IPS-NIHi7 (cell line): ENCODE measurements at regions not wholly inside any gene's neighbourhood (a gene's known extent, or its start where the extent isn't known, plus 50 kb on each side); places are given as distances from the start of the nearest gene placed in this dataset.
"Not testable (repeated sequence)": the region's sequence is repeated elsewhere in the genome, so short reads cannot be mapped to it uniquely, and the experiment has no call there.

ENCODE experiments used
- DNase-seq: peaks from one replicate; pipeline ENCODE4 v3.0.0; 2012; ENCODE audit warnings: mixed read lengths; ENCODE audit errors: extremely low spot score

DNA sequence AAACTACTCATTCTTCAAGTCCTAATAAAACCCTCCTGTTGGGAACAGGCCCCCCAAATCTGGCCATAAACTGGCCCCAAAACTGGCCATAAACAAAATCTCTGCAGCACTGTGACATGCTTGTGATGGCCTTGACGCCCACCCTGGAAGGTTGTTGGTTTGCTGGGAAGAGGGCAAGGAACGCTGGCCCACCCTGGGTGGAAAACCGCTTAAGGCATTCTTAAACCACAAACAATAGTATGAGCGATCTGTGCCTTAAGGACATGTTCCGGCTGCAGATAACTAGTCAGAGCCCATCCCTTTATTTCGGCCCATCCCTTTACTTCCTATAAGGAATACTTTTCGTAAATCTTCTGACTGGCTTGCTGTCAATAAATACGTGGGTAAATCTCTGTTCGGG, 404.4 kb downstream of the METTL4 start:
- DNase-seq, result not testable (repeated sequence)

DNA sequence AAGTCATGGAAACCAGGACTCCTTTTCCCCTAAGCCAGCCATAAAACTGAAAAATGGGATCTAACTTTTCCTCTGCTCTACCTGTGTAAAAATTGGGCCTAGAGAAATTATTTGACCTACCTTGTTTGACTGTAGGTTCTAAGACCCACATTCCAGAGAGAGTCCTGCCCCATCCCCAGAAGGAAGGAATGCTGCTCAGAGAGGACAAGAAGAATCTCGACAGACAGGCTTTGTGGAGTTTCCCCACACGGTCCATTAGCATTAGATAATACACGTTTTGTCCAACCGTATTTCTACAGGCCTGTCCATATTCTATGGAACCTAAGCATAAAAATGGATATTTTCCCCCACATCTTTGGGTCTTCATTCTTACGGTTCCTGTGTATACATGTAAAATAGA, 403.3 kb downstream of the METTL4 start:
- DNase-seq, result no peak

DNA sequence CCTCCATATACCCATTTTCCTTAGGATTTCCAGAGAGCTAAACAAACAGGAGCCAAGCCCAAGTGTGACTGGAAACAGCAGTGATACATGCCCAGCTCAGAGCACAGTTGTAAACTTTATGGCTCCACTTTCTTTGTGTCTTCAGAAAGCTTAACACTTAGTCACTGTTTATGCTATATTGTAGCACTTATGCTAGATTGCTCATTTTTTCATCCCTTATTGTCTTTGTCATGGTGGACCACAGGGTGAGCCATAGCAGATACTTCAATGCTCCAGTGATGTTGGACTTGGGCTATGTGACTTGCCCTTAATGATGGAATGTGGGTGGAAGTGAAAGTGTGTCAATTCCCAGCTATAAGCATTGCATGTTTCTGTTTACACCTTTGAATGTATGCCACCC, 401.6 kb downstream of the METTL4 start:
- no peak for DNase-seq

DNA sequence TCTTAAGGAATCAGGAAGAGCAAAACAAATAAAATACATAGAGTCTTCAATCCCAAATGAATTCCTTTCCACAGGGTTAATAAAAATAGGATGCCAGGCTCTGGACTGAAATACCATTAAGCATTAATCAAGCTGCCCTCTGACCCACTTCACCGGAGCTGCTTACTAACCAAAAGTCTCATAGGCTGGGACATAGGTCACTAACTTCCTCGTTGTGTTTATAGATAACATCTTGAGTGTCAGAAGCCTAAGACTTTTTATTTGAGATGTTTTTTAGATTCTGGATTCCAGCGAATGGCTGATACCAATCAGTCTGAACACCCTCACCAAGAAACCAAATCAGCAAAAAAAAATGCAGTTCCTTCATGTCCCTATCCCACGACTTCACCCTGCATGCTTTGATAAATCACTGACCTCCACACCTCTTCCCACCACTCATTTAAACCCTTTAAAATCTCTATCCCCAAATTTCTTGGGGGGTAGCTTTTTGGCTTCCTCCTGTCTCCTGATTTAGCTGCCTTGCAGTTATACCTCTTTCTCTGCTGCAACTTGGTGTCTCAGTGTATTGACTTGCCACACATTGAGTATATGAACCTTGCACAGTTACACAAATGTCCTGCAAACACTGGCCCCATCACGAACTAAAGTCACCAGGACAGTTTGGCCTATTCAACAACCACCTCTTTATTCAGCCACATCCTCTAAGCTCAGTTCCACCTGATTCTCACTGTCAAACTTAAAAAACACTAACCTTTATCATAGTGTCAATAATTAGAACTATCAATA, 399.3 kb downstream of the METTL4 start:
- no peak for DNase-seq

DNA sequence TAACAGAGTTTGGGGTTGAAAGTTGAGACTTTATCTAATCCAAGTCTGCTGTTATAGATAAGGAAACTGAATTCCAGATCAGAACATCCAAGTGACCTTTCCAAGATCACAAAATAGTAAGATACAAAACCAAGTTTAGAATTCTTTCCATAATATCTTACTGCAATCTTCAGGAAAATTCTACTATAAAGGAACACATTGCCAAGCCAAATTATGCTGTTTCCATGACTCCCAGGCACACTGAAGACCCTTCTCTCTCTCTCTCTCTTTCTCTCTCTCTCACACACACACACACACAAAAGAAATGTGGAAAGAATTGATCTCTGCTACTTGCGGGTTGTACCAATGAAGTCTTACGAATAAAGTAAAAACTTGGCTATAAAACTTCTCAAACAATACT, 398.4 kb downstream of the METTL4 start:
- DNase-seq, result no peak

DNA sequence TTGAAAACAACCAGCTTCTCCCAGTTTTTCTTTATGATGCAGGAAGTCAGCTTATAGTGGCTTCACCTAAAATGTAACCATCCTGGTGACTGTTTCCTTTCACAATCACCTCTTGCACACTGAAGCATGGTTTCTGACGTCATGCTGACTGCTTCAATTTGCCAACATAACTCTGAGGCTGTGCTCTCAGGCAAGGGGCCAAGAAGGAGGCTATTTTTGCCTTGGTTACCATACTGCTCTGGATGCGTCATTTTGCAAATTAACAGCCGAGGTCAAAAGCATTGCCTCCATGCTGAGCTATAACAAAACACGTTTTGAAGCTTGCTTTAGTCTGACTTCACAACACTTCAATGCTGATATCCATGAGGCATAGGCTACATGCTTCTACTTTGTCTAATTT, 397.8 kb downstream of the METTL4 start:
- DNase-seq, result no peak

DNA sequence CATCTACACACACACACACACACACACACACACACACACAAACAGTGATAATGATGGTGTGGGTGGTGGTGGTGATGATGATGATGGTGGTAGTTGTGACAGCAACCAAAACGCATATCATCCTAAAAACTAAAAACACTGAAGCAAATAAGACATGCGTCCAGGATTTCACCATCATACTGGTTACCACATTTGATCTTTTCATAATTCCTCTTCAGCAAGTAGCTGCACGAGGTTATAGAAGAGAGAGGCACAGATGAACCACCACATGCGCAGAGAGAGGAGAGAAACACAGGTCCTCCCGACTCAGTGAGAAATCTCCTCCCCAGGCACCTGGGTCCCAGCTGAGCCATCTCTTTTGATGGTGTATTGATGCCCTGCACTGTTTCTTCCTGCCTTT, 393.3 kb downstream of the METTL4 start:
- DNase-seq, result no peak

DNA sequence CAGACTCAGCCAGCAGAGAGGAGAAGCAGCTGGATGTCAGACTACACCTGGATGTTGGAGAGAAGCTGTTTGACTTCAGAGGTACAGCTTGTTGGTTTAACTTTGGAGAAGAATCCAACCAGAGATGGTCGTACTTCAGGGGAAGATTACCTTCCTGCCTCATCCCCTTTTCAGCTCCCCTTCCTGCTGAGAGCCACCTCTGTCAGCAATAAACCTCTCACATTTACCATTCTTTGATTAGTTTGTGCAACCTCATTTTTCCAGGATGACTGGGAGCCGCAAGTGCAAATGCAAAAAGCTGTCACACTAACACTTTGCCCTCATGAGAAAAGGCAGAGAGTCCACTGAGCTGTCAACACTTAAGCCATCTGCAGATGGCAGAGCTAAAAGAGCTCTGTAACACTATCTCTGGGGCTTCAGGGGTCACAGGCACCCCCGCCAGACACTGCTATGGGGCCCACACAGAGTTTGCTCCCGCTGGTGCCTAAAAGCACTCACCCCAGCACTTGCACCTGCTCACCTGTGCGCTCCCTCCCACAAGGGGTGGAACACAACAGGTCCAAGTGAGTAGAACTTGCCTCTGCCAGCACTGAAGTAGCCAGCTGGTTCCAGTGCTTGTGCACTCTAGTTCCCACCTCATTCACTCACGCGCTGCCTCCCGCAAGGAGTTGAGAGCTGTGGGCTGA, 391.7 kb downstream of the METTL4 start:
- DNase-seq, result no peak

DNA sequence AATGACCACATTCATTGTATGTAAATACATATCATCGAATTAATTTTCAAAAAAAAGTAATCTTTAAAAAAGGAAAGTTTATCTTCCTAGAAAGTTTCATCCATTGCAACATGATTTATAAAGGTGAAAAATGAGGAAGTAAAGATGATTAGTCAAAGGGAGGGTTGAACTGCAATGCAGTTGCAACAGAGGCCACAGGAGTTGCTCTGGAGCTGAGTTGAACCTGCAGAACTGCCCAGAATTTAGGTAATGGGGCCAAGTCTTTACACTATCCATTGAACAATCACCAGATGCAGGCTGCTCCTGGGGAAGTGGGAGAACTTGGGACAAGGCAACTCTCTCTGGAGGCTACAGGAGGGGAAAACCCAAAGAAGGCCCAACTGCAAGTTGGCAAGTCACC, 390.7 kb downstream of the METTL4 start:
- no peak for DNase-seq

DNA sequence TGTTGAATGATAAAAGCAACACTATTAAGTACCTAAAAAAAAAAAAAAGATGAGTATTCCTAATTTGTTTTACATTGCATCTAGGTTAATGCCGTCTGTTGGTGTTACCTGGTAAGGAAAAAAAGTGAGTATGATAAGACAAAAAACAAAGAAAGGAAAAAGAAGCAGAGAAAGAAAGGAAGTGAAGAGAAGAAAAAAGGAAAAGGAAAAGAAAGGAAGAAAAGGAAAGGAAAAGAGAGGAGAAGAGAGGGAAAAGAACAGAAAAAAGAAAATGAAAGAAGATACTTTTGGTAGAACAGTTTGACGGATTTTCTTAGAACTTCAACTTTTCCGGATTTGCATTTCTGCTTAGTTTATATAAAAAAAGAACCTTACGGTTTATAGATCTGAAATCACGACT, 387.9 kb downstream of the METTL4 start:
- no peak for DNase-seq

DNA sequence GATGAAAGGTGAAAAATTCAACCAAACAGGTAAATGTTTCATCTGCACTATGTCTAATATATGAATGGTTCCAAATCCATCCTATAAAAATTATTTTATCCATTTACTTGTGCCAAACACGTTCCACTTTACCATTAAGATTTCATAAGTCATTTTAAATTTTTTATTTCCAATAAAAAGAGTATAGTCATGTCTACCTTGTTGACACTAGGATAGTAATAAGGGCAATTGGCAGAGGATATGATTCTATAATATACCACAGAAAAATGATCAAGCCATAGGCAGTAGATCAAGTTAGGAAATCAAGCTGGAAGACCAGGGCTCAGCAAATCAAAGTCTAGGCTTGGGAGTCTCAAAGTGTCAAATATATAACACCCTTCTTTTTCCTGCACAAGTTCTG, 384.3 kb downstream of the METTL4 start:
- DNase-seq, result no peak

DNA sequence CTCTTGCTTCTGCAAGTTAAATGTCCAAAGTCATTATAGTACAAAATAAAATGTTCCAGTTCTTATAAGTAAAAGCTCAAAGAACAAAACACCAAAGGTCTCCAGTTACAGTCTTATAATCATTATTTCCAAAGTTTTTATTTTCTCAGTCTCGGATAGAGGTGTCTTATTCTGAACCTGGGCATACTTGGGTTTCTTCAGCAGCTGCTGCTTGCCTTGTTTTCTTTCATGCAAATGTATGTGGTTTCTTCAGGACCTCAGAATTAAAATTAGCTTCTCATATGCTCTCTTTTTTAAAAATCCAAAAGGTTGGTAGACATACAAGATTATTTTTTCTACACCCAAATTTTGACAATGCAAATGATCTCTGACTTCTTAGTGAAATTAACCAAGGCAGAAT, 383.0 kb downstream of the METTL4 start:
- DNase-seq, result no peak

DNA sequence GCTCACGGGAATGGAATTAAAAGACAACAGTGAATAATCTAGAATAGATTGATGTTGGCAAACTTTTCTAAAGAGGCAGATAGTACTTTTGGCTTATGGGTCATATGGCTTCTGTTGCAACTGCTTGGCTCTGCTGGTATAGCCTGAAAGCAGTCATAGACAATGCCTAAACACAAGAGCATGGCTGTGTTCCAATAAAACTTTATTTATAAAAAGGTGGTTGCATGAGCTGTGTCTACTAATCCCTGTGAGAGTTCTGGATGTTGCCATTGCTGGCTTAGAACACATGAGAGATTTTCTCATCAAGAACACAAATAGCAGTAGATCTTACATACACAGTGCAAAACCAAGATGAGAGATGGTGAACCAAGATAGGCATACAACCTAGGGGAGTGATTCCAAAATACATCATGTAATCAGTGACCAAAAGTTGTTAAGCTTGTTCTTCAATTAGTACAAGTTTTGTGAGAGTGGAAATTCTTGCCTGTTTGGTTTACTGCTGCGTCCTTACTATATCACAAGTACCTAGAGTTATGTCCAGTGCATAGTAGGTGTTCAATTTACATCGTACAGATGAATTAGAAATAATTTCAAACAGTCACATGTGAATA, 380.0 kb downstream of the METTL4 start:
- no peak for DNase-seq

DNA sequence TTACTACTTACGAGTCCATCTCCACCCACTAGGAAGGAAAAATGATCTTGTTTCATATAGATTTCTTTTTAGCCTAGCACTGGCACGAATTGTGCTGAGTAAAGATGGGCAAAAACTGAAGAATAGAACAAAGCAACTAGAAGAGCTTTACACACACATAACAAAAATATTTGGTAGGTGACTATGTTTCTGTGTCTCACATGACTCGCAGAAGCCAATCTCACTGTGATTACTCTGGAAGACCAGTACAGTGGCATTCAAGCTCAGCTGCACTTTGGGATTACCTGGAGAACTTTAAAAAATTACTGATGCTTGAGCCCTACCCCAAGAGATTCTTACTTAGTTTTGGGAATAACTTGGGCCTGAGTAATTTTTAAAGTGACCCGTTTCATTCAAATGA, 378.7 kb downstream of the METTL4 start:
- no peak for DNase-seq

DNA sequence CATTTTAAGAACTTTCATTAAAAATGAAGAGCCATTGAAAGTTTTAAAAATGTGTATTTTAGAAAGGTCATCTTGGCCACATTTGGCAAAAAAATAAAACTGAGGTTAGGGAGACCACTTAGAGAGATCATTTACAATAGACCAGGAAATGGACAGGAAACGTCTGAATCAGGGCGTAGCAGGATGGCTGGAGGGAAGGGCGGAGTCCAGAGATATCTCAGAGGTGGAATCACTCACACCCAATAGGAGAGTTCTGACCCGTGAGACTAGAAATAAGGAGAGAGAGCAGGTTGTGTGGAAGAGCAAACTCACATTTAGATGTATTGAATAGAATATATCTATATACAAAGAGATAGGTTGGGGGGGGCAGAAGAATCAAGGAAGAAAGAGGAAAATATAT, 373.4 kb downstream of the METTL4 start:
- DNase-seq, result no peak

DNA sequence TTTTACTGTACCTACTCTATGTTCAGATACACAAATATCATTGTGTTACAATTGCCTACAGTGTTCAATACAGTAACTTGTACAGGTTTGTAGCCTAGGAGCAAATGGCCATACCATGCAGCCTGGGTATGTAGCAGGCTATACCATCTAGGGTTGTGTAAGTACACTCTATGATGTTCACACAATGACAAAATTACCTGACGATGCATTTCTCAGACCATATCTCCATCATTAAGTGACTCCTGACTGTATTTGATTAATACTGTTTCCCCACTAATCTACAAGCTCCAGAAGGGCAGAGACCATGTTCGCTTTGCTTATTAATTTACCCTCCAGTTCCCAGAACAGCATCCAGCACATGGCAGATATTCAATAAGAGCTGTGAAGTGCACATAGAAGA, 372.2 kb downstream of the METTL4 start:
- DNase-seq, result no peak

DNA sequence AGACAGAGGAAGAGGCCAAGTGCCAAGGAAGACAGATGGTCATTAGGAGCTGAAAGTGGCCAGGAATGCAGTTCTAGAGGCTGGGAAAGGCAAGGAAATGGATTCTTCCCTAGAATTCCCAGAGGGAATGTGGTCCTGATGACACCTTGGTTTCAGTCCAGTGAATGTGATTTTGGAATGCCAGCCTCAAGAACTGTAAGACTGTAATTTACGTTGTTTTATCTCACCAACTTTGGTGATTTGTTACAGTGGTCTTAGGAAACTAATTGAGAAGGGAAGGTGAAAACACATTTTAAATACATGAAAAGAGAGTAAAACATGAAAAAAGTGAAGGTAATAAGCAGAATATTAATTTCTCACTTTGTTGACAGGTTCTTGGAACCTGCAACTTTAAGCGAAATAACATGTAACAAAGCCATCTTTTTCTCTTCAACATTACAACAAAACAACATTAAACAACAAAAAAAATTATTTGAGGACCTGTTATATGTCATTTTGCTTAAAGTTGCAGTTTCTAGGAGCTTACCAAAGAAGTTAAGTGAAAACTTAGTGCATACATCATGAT, 370.2 kb downstream of the METTL4 start:
- no peak for DNase-seq

DNA sequence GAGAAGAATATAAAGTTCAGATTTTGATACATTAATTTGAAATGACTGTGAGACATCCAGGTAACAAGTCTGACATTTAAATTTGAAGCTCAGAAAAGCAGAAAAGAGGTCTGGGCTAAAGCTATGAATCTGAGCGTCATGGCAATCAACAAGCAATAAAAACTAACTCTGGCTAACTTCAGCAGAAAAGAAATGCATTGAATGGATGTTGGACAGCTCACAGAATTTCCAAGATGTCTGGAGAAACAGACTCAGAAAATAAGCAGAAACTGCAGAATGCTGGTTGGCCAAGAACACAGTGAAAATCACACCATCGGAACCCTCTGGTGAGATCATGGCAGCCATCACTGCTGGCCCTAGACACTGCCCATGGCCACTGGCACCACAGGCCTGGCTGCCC, 366.6 kb downstream of the METTL4 start:
- no peak for DNase-seq

DNA sequence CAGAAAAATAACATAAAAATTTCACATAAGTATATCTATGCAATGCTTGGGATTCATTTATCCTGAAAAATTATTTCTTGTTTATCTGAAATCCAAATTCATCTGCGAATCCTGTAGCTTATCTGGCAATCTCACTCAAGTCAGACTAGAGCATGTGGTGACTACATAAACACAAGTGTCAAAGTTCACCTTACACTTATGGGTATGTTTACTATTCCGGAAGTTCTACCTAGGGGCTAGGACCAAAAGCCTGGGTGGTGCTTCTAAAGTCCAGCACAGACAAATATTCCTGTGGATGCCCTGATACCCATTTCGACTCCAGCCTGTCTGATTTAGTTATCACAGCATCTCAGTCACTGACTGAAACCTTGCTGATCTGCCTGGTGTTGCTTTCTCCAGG, 364.0 kb downstream of the METTL4 start:
- DNase-seq, result no peak

DNA sequence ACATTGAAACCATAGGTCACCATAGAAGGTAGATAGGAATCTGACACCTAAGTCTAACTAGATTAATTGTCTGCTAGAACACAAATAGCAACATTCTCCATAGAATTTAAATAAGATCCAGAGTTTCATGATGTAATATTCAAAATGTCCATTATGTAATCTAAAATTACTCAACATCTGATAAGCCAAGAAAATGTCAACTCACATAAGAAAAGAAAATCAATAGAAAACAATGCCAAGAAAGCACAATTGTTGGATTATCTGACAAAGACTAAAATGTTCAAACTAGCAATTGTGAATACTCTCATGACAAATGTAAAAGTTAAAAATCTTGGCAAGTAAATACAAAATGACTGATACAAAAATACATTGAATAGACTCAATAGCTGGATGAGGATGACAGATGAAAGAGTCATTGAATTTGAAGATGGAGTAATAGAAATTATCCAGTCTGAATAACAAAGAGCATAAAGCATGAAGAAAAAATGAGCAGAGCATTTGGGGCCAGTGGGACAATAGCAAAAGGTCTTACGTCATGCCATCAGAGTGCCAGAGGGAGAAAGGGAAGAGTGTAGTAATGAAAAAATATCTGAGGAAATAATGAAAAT, 358.6 kb downstream of the METTL4 start:
- DNase-seq, result no peak

DNA sequence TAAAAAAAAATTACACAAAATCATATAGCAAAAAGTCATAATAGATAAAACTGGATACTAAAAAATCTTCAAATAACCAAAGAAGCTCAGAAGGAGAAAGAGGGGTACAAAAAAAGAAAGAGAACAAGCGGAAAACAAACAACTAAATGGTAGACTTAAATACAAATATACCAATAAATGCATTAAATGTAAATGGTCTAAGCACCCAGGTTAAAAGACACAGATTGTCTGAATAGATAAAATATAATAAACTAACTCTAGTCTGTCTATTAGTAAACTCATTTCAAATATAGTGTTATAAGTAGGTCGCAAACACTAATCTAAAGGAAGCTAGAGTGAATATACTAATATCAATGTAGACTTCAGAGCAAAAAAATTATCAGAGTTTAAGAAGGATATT, 357.4 kb downstream of the METTL4 start:
- DNase-seq, result no peak

DNA sequence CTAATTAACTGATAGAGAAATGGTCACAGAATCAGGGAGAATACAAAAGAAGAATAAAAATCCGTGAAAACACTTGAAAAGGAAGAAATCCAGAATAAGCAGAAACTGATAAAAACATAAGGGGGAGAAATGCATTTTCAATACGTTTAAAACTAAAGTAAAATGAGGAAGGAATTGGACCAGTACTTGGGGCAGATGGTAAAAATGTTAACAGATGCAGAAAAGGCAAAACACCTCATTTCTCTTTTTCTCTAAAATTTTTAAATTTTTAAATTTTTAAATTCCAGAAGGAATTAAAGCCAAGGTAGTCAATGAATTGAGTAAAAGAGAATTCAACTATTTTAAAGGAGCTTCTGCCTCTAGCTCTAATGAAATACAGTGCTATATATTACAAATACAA, 353.9 kb downstream of the METTL4 start:
- no peak for DNase-seq
